ENCODE measurements at regions not wholly inside any gene's neighbourhood (a gene's known extent, or its start where the extent isn't known, plus 50 kb on each side); places are given as distances from the start of the nearest gene placed in this dataset.
A peak's percentile ranks its signal among the peaks of the same experiment; 100 is the strongest.
"Not testable (repeated sequence)": the region's sequence is repeated elsewhere in the genome, so short reads cannot be mapped to it uniquely, and the experiment has no call there.

DNA sequence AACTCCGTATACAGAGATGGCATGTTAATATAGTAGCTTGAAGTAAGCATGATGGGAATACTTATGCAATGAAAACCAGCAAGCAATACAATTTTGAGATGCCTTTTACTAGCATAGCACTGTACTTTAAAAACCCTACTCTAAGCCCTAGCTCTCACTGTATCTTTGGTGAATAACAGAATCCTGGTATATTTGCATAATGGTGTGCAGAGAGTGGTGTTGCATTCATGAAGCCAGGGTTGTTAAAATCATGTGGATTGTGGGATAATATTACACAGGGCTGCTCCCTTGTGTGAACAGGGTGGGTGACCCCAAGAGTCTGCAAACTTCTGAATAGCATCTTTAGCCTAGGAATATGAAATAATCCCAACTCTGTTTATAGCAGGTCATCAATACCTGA is 105.2 kb upstream of the BMP2 start:
- no peaks in the 10 kb centered on the region for H3K36me3 Mint-ChIP-seq (ENCODE audit: insufficient read depth)
- no peak overlapping the region for H3K4me3 Mint-ChIP-seq (ENCODE audit: low read depth)
- H3K27me3 Mint-ChIP-seq = no peaks in the 10 kb centered on the region
- peaks cover 6% of the 10 kb centered on the region for H3K9me3 Mint-ChIP-seq (ENCODE audit: low read depth)
- H3K4me1 Mint-ChIP-seq (ENCODE audit: low read depth) = peaks cover 39% of the 10 kb centered on the region
- no peak overlapping the region for H3K27ac Mint-ChIP-seq
- TF ChIP-seq, protein P1, sequence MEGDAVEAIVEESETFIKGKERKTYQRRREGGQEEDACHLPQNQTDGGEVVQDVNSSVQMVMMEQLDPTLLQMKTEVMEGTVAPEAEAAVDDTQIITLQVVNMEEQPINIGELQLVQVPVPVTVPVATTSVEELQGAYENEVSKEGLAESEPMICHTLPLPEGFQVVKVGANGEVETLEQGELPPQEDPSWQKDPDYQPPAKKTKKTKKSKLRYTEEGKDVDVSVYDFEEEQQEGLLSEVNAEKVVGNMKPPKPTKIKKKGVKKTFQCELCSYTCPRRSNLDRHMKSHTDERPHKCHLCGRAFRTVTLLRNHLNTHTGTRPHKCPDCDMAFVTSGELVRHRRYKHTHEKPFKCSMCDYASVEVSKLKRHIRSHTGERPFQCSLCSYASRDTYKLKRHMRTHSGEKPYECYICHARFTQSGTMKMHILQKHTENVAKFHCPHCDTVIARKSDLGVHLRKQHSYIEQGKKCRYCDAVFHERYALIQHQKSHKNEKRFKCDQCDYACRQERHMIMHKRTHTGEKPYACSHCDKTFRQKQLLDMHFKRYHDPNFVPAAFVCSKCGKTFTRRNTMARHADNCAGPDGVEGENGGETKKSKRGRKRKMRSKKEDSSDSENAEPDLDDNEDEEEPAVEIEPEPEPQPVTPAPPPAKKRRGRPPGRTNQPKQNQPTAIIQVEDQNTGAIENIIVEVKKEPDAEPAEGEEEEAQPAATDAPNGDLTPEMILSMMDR (IDR thresholded peaks at IDR 0.05; ENCODE audit: unreplicated experiment) = no peak
- no peak for DNase-seq (ENCODE audit: low spot score, unreplicated experiment)

DNA sequence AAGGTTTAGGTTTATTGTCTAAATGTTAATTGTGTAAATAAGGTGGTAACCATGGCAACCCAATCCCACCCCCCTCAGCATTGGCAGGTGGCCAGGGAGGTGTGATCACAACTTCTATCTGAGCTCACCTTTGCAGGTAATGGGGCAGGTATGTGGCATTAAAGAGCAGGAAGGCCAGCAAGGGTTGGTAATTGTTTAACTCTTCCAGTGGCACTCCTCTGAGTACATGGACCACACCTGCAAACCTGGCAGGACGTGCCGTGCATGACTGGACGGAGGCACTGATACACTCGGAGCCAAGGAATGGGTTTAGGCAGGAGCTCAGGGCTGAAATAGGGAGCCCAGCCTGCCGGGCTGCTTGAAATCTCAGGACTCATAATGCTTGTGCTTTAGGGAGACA is 107.0 kb upstream of the BMP2 start:
- no peak for DNase-seq (ENCODE audit: low spot score, unreplicated experiment)
- Mint-ChIP-seq H3K27ac (no peak overlapping the region), H3K4me3 (ENCODE audit: low read depth) (no peak overlapping the region), H3K27me3 (no peaks in the 10 kb centered on the region), H3K36me3 (ENCODE audit: insufficient read depth) (no peaks in the 10 kb centered on the region), H3K9me3 (ENCODE audit: low read depth) (peaks cover 6% of the 10 kb centered on the region), H3K4me1 (ENCODE audit: low read depth) (peaks cover 33% of the 10 kb centered on the region)
- TF ChIP-seq, protein P1 (IDR thresholded peaks at IDR 0.05; ENCODE audit: unreplicated experiment) = no peak

DNA sequence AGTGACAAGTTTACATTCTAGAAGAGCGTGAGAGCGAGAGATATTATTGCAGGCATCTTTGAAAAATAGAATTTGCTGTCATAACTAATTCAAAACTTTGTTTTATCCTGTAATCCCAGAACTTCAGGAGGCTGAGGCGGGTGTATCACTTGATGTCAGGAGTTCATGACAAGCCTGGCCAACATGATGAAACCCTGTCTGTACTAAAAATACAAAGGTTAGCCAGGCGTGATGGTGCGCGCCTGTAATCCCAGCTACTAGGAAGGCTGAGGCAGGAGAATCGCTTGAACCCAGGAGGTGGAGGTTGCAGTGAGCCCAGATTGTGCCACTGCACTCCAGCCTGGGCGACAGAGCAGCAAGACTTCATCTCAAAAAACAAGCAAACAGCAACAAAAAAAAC is 108.6 kb upstream of the BMP2 start:
- peaks cover 37% of the 10 kb centered on the region for H3K4me1 Mint-ChIP-seq (ENCODE audit: low read depth)
- not testable (repeated sequence) for H3K27ac Mint-ChIP-seq; H3K9me3 Mint-ChIP-seq (ENCODE audit: low read depth); DNase-seq (ENCODE audit: low spot score, unreplicated experiment); H3K27me3 Mint-ChIP-seq; H3K36me3 Mint-ChIP-seq (ENCODE audit: insufficient read depth); H3K4me3 Mint-ChIP-seq (ENCODE audit: low read depth)

DNA sequence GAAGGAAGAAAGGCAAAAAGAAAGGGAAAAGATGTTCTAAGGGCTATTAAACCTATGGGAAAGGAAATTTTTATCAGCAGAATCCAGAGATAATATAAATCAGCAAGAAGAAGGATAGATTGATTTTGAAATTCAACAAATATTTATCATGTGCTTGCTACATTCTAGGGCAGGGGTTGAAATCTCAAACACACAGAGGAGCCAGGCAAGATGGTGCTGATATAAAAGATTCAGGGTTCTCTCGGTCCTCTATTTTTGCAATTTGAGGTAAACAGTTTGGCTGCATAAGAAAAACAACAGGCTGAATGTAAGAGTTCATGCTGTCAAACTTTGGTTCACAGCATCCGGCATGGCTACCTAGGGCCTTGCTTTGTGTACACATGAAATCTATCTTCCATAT is 109.6 kb upstream of the BMP2 start:
- H3K36me3 Mint-ChIP-seq (ENCODE audit: insufficient read depth) = no peaks in the 10 kb centered on the region
- H3K27me3 Mint-ChIP-seq = no peaks in the 10 kb centered on the region
- H3K4me3 Mint-ChIP-seq (ENCODE audit: low read depth) = no peak overlapping the region
- TF ChIP-seq, protein P1 (IDR thresholded peaks at IDR 0.05; ENCODE audit: unreplicated experiment) = no peak
- H3K4me1 Mint-ChIP-seq (ENCODE audit: low read depth) = peaks cover 36% of the 10 kb centered on the region
- peaks cover 3% of the 10 kb centered on the region for H3K9me3 Mint-ChIP-seq (ENCODE audit: low read depth)
- no peak for DNase-seq (ENCODE audit: low spot score, unreplicated experiment)
- no peak overlapping the region for H3K27ac Mint-ChIP-seq

DNA sequence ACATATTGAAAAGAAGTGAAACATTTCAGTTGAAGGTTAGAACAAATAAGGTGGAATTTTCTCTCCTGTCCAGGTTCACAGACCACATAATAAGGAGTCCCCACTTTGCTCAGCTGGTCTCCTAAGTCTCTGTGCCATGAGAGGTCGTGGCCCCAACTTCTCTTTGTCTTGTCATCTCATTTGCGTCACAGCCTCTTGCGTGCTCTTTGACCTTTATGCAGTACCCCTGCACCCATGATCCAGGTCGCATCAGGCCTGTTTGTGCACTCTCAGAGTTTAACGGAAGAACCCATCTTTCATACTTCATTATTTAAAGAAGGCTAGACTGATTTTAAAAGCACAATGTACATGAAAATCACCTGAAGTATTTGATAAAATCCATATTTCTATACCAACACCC is 110.4 kb upstream of the BMP2 start:
- no peaks in the 10 kb centered on the region for H3K36me3 Mint-ChIP-seq (ENCODE audit: insufficient read depth)
- peaks cover 3% of the 10 kb centered on the region for H3K9me3 Mint-ChIP-seq (ENCODE audit: low read depth)
- H3K27me3 Mint-ChIP-seq = no peaks in the 10 kb centered on the region
- no peak for DNase-seq (ENCODE audit: low spot score, unreplicated experiment)
- peak overlapping the region; percentile 87 for H3K27ac Mint-ChIP-seq
- H3K4me3 Mint-ChIP-seq (ENCODE audit: low read depth) = no peak overlapping the region
- TF ChIP-seq, protein P1 (IDR thresholded peaks at IDR 0.05; ENCODE audit: unreplicated experiment) = no peak
- H3K4me1 Mint-ChIP-seq (ENCODE audit: low read depth) = peaks cover 34% of the 10 kb centered on the region

DNA sequence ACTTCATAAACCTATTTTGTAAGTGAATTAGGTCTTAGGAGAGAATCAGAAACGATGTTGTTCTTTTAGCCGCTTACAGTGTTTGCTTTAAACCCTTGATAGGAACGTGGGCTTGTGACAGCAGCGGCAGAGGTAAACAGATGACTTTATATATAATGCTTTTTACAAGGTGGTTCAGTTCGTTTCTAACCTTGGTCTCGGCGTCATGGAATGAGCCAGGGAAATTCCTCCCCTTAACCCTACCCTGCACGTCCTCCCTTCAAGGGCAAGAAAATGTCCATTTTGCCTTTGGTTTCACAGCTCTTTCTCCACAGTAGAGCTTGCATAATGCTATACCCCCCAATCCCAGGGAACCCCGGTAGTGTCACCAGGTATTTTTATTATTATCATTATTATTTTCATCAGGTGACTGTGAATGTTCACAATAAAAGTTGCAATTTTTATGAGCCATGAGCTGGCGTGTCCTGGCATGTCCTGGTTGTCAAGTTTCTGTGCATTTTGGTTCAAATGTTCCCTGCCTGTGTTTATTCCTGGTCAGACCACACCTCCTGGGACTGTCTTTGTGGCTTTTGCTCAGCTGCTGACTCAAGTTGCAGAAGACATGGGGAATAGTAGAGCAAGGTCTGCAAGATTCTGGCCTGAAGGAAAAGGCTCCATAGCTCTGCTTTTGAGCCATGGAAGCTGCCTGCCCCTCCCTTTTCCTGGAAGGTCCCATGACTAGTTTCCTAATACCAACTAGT is 112.8 kb upstream of the BMP2 start:
- peaks cover 26% of the 10 kb centered on the region for H3K4me1 Mint-ChIP-seq (ENCODE audit: low read depth)
- H3K27me3 Mint-ChIP-seq = no peaks in the 10 kb centered on the region
- H3K4me3 Mint-ChIP-seq (ENCODE audit: low read depth) = no peak overlapping the region
- H3K9me3 Mint-ChIP-seq (ENCODE audit: low read depth) = no peaks in the 10 kb centered on the region
- DNase-seq (ENCODE audit: low spot score, unreplicated experiment) = no peak
- H3K27ac Mint-ChIP-seq = no peak overlapping the region
- TF ChIP-seq, protein P1 (IDR thresholded peaks at IDR 0.05; ENCODE audit: unreplicated experiment) = no peak
- no peaks in the 10 kb centered on the region for H3K36me3 Mint-ChIP-seq (ENCODE audit: insufficient read depth)
